Heart right ventricle (tissue), 16 donors: ENCODE measurements at regions not wholly inside any gene's neighbourhood (a gene's known extent, or its start where the extent isn't known, plus 50 kb on each side); places are given as distances from the start of the nearest gene placed in this dataset.

Experiments
- ATAC-seq, 8 donors: fragments of 200-7000 bp; cut with Tn5 transposase; one replicate each; pipeline ENCODE4 v1.9.1; 2020; ENCODE audit warnings: mild to moderate bottlenecking in 8 of 8, moderate library complexity in 8 of 8, moderate number of reproducible peaks in 1 of 8
- DNase-seq, 2 donors: peaks; one replicate each; pipeline ENCODE4 v3.0.0-alpha.2; 2020
- H3K27ac ChIP-seq, 10 donors: fragments of 200-600 bp; sonication (generic) in 2 of 10; one replicate each; pipeline versions ENCODE4 v1.5.0 to v1.8.0; 2020 to 2022; ENCODE audit warnings: mild to moderate bottlenecking in 3 of 10
- H3K27me3 ChIP-seq, 7 donors: fragments of 200-600 bp; one replicate each; pipeline ENCODE4 v1.8.0; 2021 to 2022; ENCODE audit warnings: mild to moderate bottlenecking in 2 of 7
- H3K36me3 ChIP-seq, 9 donors: fragments of 200-600 bp; sonication (generic) in 1 of 9; one replicate each; pipeline versions ENCODE4 v1.5.0 to v1.8.0; 2020 to 2022; ENCODE audit warnings: mild to moderate bottlenecking in 2 of 9
- H3K4me1 ChIP-seq, 9 donors: fragments of 200-600 bp; sonication (generic) in 1 of 9; one replicate each; pipeline versions ENCODE4 v1.5.0 to v1.8.0; 2020 to 2022; ENCODE audit warnings: mild to moderate bottlenecking in 4 of 9
- H3K4me3 ChIP-seq, 10 donors: fragments of 200-600 bp; sonication (generic) in 2 of 10; one replicate each; pipeline versions ENCODE4 v1.5.0 to v1.8.0; 2020 to 2022; ENCODE audit warnings: mild to moderate bottlenecking in 7 of 10, moderate library complexity in 2 of 10
- H3K9me3 ChIP-seq, 11 donors: fragments of 200-600 bp in 10 of 11; sonication (generic) in 2 of 11; one replicate each; pipeline versions ENCODE4 v1.5.0 to v1.8.0; 2013 to 2022; ENCODE audit warnings: mild to moderate bottlenecking in 2 of 11, control low read depth in 1 of 11, moderate library complexity in 1 of 11
- CTCF ChIP-seq, 9 donors: fragments of 200-600 bp; sonication (generic) in 2 of 9; IDR thresholded peaks; one replicate each; pipeline versions ENCODE4 v1.5.0 to v1.8.0; 2021 to 2022; ENCODE audit warnings: antibody characterized with exemption in 9 of 9, mild to moderate bottlenecking in 5 of 9, moderate library complexity in 1 of 9
- WGBS, 2 donors: extraction: QIAGEN DNeasy Blood & Tissue Kit; methylation state at CpG; one replicate each; pipeline ENCODE4 v1.1.7; 2013; ENCODE audit warnings: inconsistent platforms in 1 of 2; 5-methylcytosine and 5-hydroxymethylcytosine counted together
- intact Hi-C, 10 donors: fragments of 100-400 bp; cut with DNase I; formaldehyde crosslinking; loops; one replicate each; pipeline versions ENCODE4 v1.11.1 to v1.14.2; 2022
- donor health status: Arrhythmogenic right ventricular cardiomyopathy.
- donor health status: ischemic (EF 13 %, LVEDD 7.1; RV severe dilation, severe dysfunction).
- donor health status: healthy with polysubstance abuse.
- donor health status: DM: no; HTN: yes; CAD: no.
- donor health status: DM: no; HTN: no; CAD: no.
- donor health status: ischemic (EF 25% LVEDD 6.9; RV normal size, moderate dysfunction).
- donor health status: ischemic (EF 25% LVEDD 5.7; RV mildly dilated, moderate dysfunction).
- donor health status: healthy.
- donor health status: DM: yes; HTN: yes; CAD: no.
- donor health status: Ischemic cardiomyopathy.
- donor health status: ischemic (EF 35%, LVEDD 5.7; RV mildly dilated, moderate dysfunction).
- donor health status: nonischemic (EF 11% LVEDD 7.7; RV severe dilation, severe dysfunction).
- donor health status: DM: yes; HTN: yes; CAD: no.
- donor health status: PGD.
- donor health status: ischemic (EF 29% LVEDD 5.4; RV normal size, mild dysfunction).
- donor health status: nonischemic (EF 23%, LVEDD 6.1; RV moderate dilation, normal function).

GRCh38 chr4:165780735-165781134, 92.3 kb upstream of the TLL1 start:
- ATAC-seq: no peak
- Histone ChIP-seq H3K27ac (no peak overlapping the region), H3K9me3 (peaks cover 0 to 13% (median 4%) of the 10 kb centered on the region in 11 donors), H3K4me1 (peaks cover 0 to 22% (median 13%) of the 10 kb centered on the region in 9 donors), H3K27me3 (no peaks in the 10 kb centered on the region), H3K4me3 (no peak overlapping the region), H3K36me3 (no peaks in the 10 kb centered on the region)
- no peak for TF ChIP-seq CTCF (IDR thresholded peaks at IDR 0.05)
- DNase-seq: no peak
- WGBS, 2 donors: 46 to 60% methylated on average over 1 of the region's 1 CpG
- intact Hi-C loops: loop anchor here in 2 of 10 donors (10.0 kb wide), 2 partner anchors 156 to 246 kb away; no protein-coding TSS in a partner anchor

GRCh38 chr4:165782623-165783022, 90.4 kb upstream of the TLL1 start:
- TF ChIP-seq CTCF (IDR thresholded peaks at IDR 0.05): no peak
- H3K4me3 ChIP-seq: no peak overlapping the region
- H3K27ac ChIP-seq: no peak overlapping the region

GRCh38 chr4:165783626-165784025, 89.4 kb upstream of the TLL1 start:
- no peak overlapping the region for H3K27ac ChIP-seq
- H3K4me3 ChIP-seq: no peak overlapping the region
- H3K36me3 ChIP-seq: no peaks in the 10 kb centered on the region
- H3K9me3 ChIP-seq: peaks cover 0 to 1% (median 0%) of the 10 kb centered on the region in 11 donors
- H3K27me3 ChIP-seq: no peaks in the 10 kb centered on the region
- no peak for TF ChIP-seq CTCF (IDR thresholded peaks at IDR 0.05)
- WGBS, 2 donors: 55 to 59% methylated on average over 3 of the region's 3 CpGs
- peaks cover 0 to 32% (median 19%) of the 10 kb centered on the region in 9 donors for H3K4me1 ChIP-seq
- DNase-seq (peak in 1 of 2 donors; percentile 10), ATAC-seq (peak in 1 of 8 donors; percentile 51)
- intact Hi-C loops: loop anchor here in 2 of 10 donors (10.0 kb wide), 2 partner anchors 159 to 249 kb away; no protein-coding TSS in a partner anchor

More at GRCh38 chr4:165782623-165783022, 90.4 kb upstream of the TLL1 start:
- Histone ChIP-seq H3K9me3 (peaks cover 0 to 5% (median 0%) of the 10 kb centered on the region in 11 donors), H3K4me1 (peaks cover 0 to 22% (median 13%) of the 10 kb centered on the region in 9 donors), H3K36me3 (no peaks in the 10 kb centered on the region), H3K27me3 (no peaks in the 10 kb centered on the region)
- ATAC-seq (no peak), DNase-seq (no peak)
- intact Hi-C loops: loop anchor here in 2 of 10 donors (10.0 kb wide), 2 partner anchors 158 to 248 kb away; no protein-coding TSS in a partner anchor

- intact Hi-C loops: loop anchor here in 2 of 10 donors (10.0 kb wide), 2 partner anchors 160 to 250 kb away; no protein-coding TSS in a partner anchor
- H3K36me3 ChIP-seq: no peaks in the 10 kb centered on the region
- peak overlapping the region in 3 of 10 donors; percentile 5 to 59 (median 46) for H3K27ac ChIP-seq
- DNase-seq (peak in 1 of 2 donors; percentile 80), ATAC-seq (peak; percentile 75 to 98 (median 94))
- TF ChIP-seq CTCF (IDR thresholded peaks at IDR 0.05): no peak
- WGBS, 2 donors: 48 to 62% methylated on average over 1 of the region's 1 CpG
- H3K9me3 ChIP-seq: no peaks in the 10 kb centered on the region
- no peak overlapping the region for H3K4me3 ChIP-seq
- H3K4me1 ChIP-seq: peaks cover 0 to 38% (median 27%) of the 10 kb centered on the region in 9 donors
- H3K27me3 ChIP-seq: no peaks in the 10 kb centered on the region
These were observed 88.4 kb upstream of the TLL1 start for GRCh38 chr4:165784672-165785071.
